Thyroid gland (tissue), 4 donors: ENCODE measurements at regions not wholly inside any gene's neighbourhood (a gene's known extent, or its start where the extent isn't known, plus 50 kb on each side); places are given as distances from the start of the nearest gene placed in this dataset.

ENCODE experiments used
- CTCF ChIP-seq, 6 experiments: fragments of 200-600 bp in 3 of 6; fragments of 450-650 bp in 3 of 6; sonication (generic) in 3 of 6; IDR thresholded peaks; one replicate each; pipeline ENCODE4 v1.5.1; 2016 to 2019; ENCODE audit warnings: antibody characterized with exemption in 6 of 6, mild to moderate bottlenecking in 2 of 6, inconsistent platforms in 1 of 6, moderate library complexity in 1 of 6
- POLR2A ChIP-seq, 2 donors: fragments of 450-650 bp; IDR thresholded peaks; one replicate each; pipeline ENCODE4 v1.6.1; 2017; ENCODE audit warnings: antibody characterized with exemption in 2 of 2, mild to moderate bottlenecking in 2 of 2, moderate library complexity in 1 of 2

GRCh38 chr4:123840197-123840596 is 443.6 kb downstream of the SPRY1 start:
- TF ChIP-seq CTCF (IDR thresholded peaks at IDR 0.05) (no peak), POLR2A (IDR thresholded peaks at IDR 0.05) (no peak)
